Naive B cell (primary cell): ENCODE measurements at regions not wholly inside any gene's neighbourhood (a gene's known extent, or its start where the extent isn't known, plus 50 kb on each side); places are given as distances from the start of the nearest gene placed in this dataset.
"Not testable (repeated sequence)": the region's sequence is repeated elsewhere in the genome, so short reads cannot be mapped to it uniquely, and the experiment has no call there.

Source experiments
- ATAC-seq, 2 donors: fragments of 150-1000 bp; cut with Tn5 transposase; 2 replicates each; pipeline ENCODE4 v1.10.0; 2021; ENCODE audit warnings: low read depth in 2 of 2, mild to moderate bottlenecking in 2 of 2, moderate library complexity in 2 of 2
- DNase-seq: peaks from one replicate; pipeline ENCODE4 v3.0.0; 2022
- H3K27ac Mint-ChIP-seq, 6 donors: one replicate each; pipeline ENCODE4 v1.8.0; 2020 to 2022; ENCODE audit warnings: mild to moderate bottlenecking in 6 of 6, mixed read lengths in 6 of 6, moderate library complexity in 5 of 6, inconsistent platforms in 2 of 6
- H3K27me3 Mint-ChIP-seq, 3 donors: one replicate each; pipeline ENCODE4 v1.8.0; 2021 to 2022; ENCODE audit warnings: mixed read lengths in 3 of 3, mild to moderate bottlenecking in 1 of 3
- H3K36me3 Mint-ChIP-seq, 2 donors: one replicate each; pipeline ENCODE4 v1.8.0; 2020 to 2022; ENCODE audit warnings: mixed read lengths in 2 of 2, inconsistent platforms in 1 of 2, mild to moderate bottlenecking in 1 of 2
- H3K4me1 Mint-ChIP-seq, 3 donors: one replicate each; pipeline ENCODE4 v1.8.0; 2020 to 2022; ENCODE audit warnings: mixed read lengths in 3 of 3, inconsistent platforms in 1 of 3, mild to moderate bottlenecking in 1 of 3, moderate library complexity in 1 of 3
- H3K4me3 Mint-ChIP-seq, 8 donors: one replicate each; pipeline ENCODE4 v1.8.0; 2020 to 2022; ENCODE audit warnings: mild to moderate bottlenecking in 8 of 8, mixed read lengths in 8 of 8, moderate library complexity in 8 of 8, inconsistent platforms in 2 of 8
- H3K9me3 Mint-ChIP-seq, 7 donors: one replicate each; pipeline ENCODE4 v1.8.0; 2020 to 2022; ENCODE audit warnings: mixed read lengths in 7 of 7, mild to moderate bottlenecking in 5 of 7, inconsistent platforms in 2 of 7, moderate library complexity in 1 of 7

GRCh38 chr3:94374439-94375161 is 311.7 kb downstream of the NSUN3 start:
- Mint-ChIP-seq H3K4me3 (no peak overlapping the region), H3K27me3 (no peaks in the 10 kb centered on the region), H3K36me3 (no peaks in the 10 kb centered on the region), H3K4me1 (no peaks in the 10 kb centered on the region), H3K27ac (no peak overlapping the region), H3K9me3 (peaks cover 0 to 15% (median 7%) of the 10 kb centered on the region in 7 donors)
- DNase-seq (no peak), ATAC-seq (no peak)

- DNase-seq, H3K27me3 Mint-ChIP-seq, H3K9me3 Mint-ChIP-seq, H3K4me1 Mint-ChIP-seq, ATAC-seq, H3K4me3 Mint-ChIP-seq, H3K36me3 Mint-ChIP-seq: not testable (repeated sequence)
- peak overlapping the region in 1 of 6 donors; percentile 15 for H3K27ac Mint-ChIP-seq
These were observed 314.3 kb downstream of the NSUN3 start for GRCh38 chr3:94377123-94377696.

GRCh38 chr3:94377863-94378262 is 315.0 kb downstream of the NSUN3 start:
- not testable (repeated sequence) for H3K4me1 Mint-ChIP-seq, H3K36me3 Mint-ChIP-seq

GRCh38 chr3:94378322-94378721 is 315.5 kb downstream of the NSUN3 start:
- Mint-ChIP-seq H3K4me1 (no peaks in the 10 kb centered on the region), H3K27ac (no peak overlapping the region), H3K27me3 (no peaks in the 10 kb centered on the region), H3K9me3 (peaks cover 0 to 8% (median 3%) of the 10 kb centered on the region in 7 donors), H3K4me3 (no peak overlapping the region), H3K36me3 (no peaks in the 10 kb centered on the region)
- ATAC-seq, result no peak
- DNase-seq, result no peak

More at GRCh38 chr3:94377863-94378262, 315.0 kb downstream of the NSUN3 start:
- ATAC-seq, H3K27me3 Mint-ChIP-seq, H3K27ac Mint-ChIP-seq, H3K9me3 Mint-ChIP-seq, DNase-seq, H3K4me3 Mint-ChIP-seq: not testable (repeated sequence)

GRCh38 chr3:94379264-94379663 is 316.4 kb downstream of the NSUN3 start:
- no peak for ATAC-seq

GRCh38 chr3:94394885-94395284 is 332.0 kb downstream of the NSUN3 start:
- Mint-ChIP-seq H3K9me3 (peaks cover 0 to 7% (median 4%) of the 10 kb centered on the region in 7 donors), H3K4me1 (no peaks in the 10 kb centered on the region), H3K4me3 (no peak overlapping the region), H3K27me3 (no peaks in the 10 kb centered on the region), H3K27ac (no peak overlapping the region), H3K36me3 (no peaks in the 10 kb centered on the region)
- no peak for ATAC-seq
- DNase-seq, result no peak

More at GRCh38 chr3:94379264-94379663, 316.4 kb downstream of the NSUN3 start:
- Mint-ChIP-seq H3K4me1 (no peaks in the 10 kb centered on the region), H3K27ac (no peak overlapping the region), H3K4me3 (no peak overlapping the region), H3K9me3 (peaks cover 0 to 11% (median 4%) of the 10 kb centered on the region in 7 donors), H3K27me3 (no peaks in the 10 kb centered on the region), H3K36me3 (no peaks in the 10 kb centered on the region)
- no peak for DNase-seq

- no peak overlapping the region for H3K27ac Mint-ChIP-seq
- no peak for ATAC-seq
- no peaks in the 10 kb centered on the region for H3K36me3 Mint-ChIP-seq
- no peaks in the 10 kb centered on the region for H3K4me1 Mint-ChIP-seq
- H3K27me3 Mint-ChIP-seq, result no peaks in the 10 kb centered on the region
- H3K9me3 Mint-ChIP-seq, result peaks cover 0 to 7% (median 3%) of the 10 kb centered on the region in 7 donors
- DNase-seq, result no peak
- H3K4me3 Mint-ChIP-seq, result no peak overlapping the region
These were observed 333.0 kb downstream of the NSUN3 start for GRCh38 chr3:94395851-94396250.

GRCh38 chr3:94398036-94398435 is 335.2 kb downstream of the NSUN3 start:
- H3K9me3 Mint-ChIP-seq, result peaks cover 0 to 5% (median 1%) of the 10 kb centered on the region in 7 donors
- no peaks in the 10 kb centered on the region for H3K4me1 Mint-ChIP-seq
- H3K4me3 Mint-ChIP-seq, result no peak overlapping the region
- no peaks in the 10 kb centered on the region for H3K27me3 Mint-ChIP-seq
- ATAC-seq, result no peak
- no peaks in the 10 kb centered on the region for H3K36me3 Mint-ChIP-seq
- H3K27ac Mint-ChIP-seq, result no peak overlapping the region
- no peak for DNase-seq

- H3K36me3 Mint-ChIP-seq, result no peaks in the 10 kb centered on the region
- DNase-seq, result no peak
- H3K27ac Mint-ChIP-seq, result no peak overlapping the region
- no peaks in the 10 kb centered on the region for H3K27me3 Mint-ChIP-seq
- H3K4me3 Mint-ChIP-seq, result no peak overlapping the region
- ATAC-seq, result no peak
- no peaks in the 10 kb centered on the region for H3K4me1 Mint-ChIP-seq
- H3K9me3 Mint-ChIP-seq, result peaks cover 0 to 5% (median 0%) of the 10 kb centered on the region in 7 donors
These were observed 338.6 kb downstream of the NSUN3 start for GRCh38 chr3:94401466-94401865.

- H3K27me3 Mint-ChIP-seq, result no peaks in the 10 kb centered on the region
- no peak overlapping the region for H3K4me3 Mint-ChIP-seq
- H3K27ac Mint-ChIP-seq, result no peak overlapping the region
- H3K9me3 Mint-ChIP-seq, result peaks cover 0 to 4% (median 0%) of the 10 kb centered on the region in 7 donors
- H3K4me1 Mint-ChIP-seq, result no peaks in the 10 kb centered on the region
- DNase-seq (no peak), ATAC-seq (no peak)
- no peaks in the 10 kb centered on the region for H3K36me3 Mint-ChIP-seq
These were observed 339.3 kb downstream of the NSUN3 start for GRCh38 chr3:94402126-94402525.

- H3K36me3 Mint-ChIP-seq, result no peaks in the 10 kb centered on the region
- H3K27me3 Mint-ChIP-seq, result no peaks in the 10 kb centered on the region
- no peak overlapping the region for H3K4me3 Mint-ChIP-seq
- no peaks in the 10 kb centered on the region for H3K4me1 Mint-ChIP-seq
- DNase-seq, result no peak
- peaks cover 0 to 4% (median 0%) of the 10 kb centered on the region in 7 donors for H3K9me3 Mint-ChIP-seq
- peak overlapping the region in 1 of 6 donors; percentile 34 for H3K27ac Mint-ChIP-seq
- ATAC-seq, result no peak
These were observed 342.6 kb downstream of the NSUN3 start for GRCh38 chr3:94405258-94406035.

GRCh38 chr3:94406595-94406994 is 343.7 kb downstream of the NSUN3 start:
- Mint-ChIP-seq H3K27ac (no peak overlapping the region), H3K4me1 (no peaks in the 10 kb centered on the region), H3K27me3 (no peaks in the 10 kb centered on the region), H3K36me3 (no peaks in the 10 kb centered on the region), H3K4me3 (no peak overlapping the region), H3K9me3 (peaks cover 0 to 4% (median 0%) of the 10 kb centered on the region in 7 donors)
- DNase-seq, result no peak
- no peak for ATAC-seq

GRCh38 chr3:94412936-94413335 is 350.1 kb downstream of the NSUN3 start:
- not testable (repeated sequence) for H3K4me3 Mint-ChIP-seq, H3K27me3 Mint-ChIP-seq, H3K36me3 Mint-ChIP-seq, DNase-seq, H3K27ac Mint-ChIP-seq, H3K4me1 Mint-ChIP-seq, ATAC-seq, H3K9me3 Mint-ChIP-seq
